Adrenal gland (tissue), 9 donors: ENCODE measurements at regions not wholly inside any gene's neighbourhood (a gene's known extent, or its start where the extent isn't known, plus 50 kb on each side); places are given as distances from the start of the nearest gene placed in this dataset.

Experiments used
- DNase-seq, 7 donors: peaks; one replicate each; pipeline ENCODE4 v3.0.0-alpha.2; 2019 to 2020
- H3K27ac ChIP-seq, 5 donors: fragments of 200-600 bp; sonication (generic) in 4 of 5; 1 replicate in 3 of 5; 2 replicates in 2 of 5; pipeline versions ENCODE4 v1.5.1 to v1.8.0; 2016 to 2020; ENCODE audit warnings: mild to moderate bottlenecking in 1 of 5
- H3K27me3 ChIP-seq: fragments of 200-600 bp; 2 replicates; pipeline ENCODE4 v1.8.0; 2021
- H3K36me3 ChIP-seq, 2 donors: fragments of 200-600 bp; replicated peaks in 1 of 2; 1 replicate in 1 of 2; 2 replicates in 1 of 2; pipeline versions ENCODE4 v1.5.1 to v1.8.0; 2018 to 2022
- H3K4me1 ChIP-seq, 2 donors: fragments of 200-600 bp; replicated peaks in 1 of 2; 1 replicate in 1 of 2; 2 replicates in 1 of 2; pipeline versions ENCODE4 v1.5.1 to v1.8.0; 2018 to 2021
- H3K4me3 ChIP-seq, 4 donors: fragments of 200-600 bp; sonication (generic) in 3 of 4; one replicate each; pipeline ENCODE4 v1.5.1; 2016 to 2018
- H3K9me3 ChIP-seq, 3 donors: fragments of 200-600 bp; sonication (generic) in 1 of 3; replicated peaks in 1 of 3; 1 replicate in 2 of 3; 2 replicates in 1 of 3; pipeline versions ENCODE4 v1.5.1 to v1.8.0; 2016 to 2021
- CTCF ChIP-seq, 6 experiments: fragments of 450-650 bp in 4 of 6; fragments of 200-600 bp in 2 of 6; sonication (generic) in 1 of 6; IDR thresholded peaks; 1 replicate in 5 of 6; 2 replicates in 1 of 6; pipeline versions ENCODE4 v1.5.1 to v1.8.0; 2016 to 2021; ENCODE audit warnings: antibody characterized with exemption in 6 of 6, mild to moderate bottlenecking in 2 of 6, moderate library complexity in 1 of 6
- POLR2A ChIP-seq, 2 donors: fragments of 450-650 bp; IDR thresholded peaks; one replicate each; pipeline ENCODE4 v1.6.1; 2017; ENCODE audit warnings: antibody characterized with exemption in 2 of 2, mild to moderate bottlenecking in 2 of 2, moderate library complexity in 1 of 2
- WGBS, 4 donors: extraction: QIAGEN DNeasy Blood & Tissue Kit in 2 of 4; methylation state at CpG; one replicate each; pipeline versions ENCODE4 v1.1.5 to v1.1.7; 2013 to 2017; 5-methylcytosine and 5-hydroxymethylcytosine counted together
- intact Hi-C, 2 donors: fragments of 100-400 bp; cut with DNase I; formaldehyde crosslinking; loops; one replicate each; pipeline versions ENCODE4 v1.14.1 to v1.15.0; 2022 to 2023
- donor health status: healthy with polysubstance abuse.
- donor health status: Bipolar disorder and iron deficiency.
- donor health status: DM: yes; HTN: yes; CAD: no.
- donor health status: DM: no; HTN: no; CAD: no.
- donor health status: DM: no; HTN: no; CAD: no.

- Histone ChIP-seq H3K36me3 (no peaks in the 10 kb centered on the region), H3K27ac (no peak overlapping the region), H3K27me3 (no peaks in the 10 kb centered on the region), H3K4me1 (no peaks in the 10 kb centered on the region), H3K4me3 (no peak overlapping the region), H3K9me3 (no peaks in the 10 kb centered on the region)
- DNase-seq = no peak
- intact Hi-C loops = no loop called here
- TF ChIP-seq CTCF (IDR thresholded peaks at IDR 0.05) = no peak
- TF ChIP-seq POLR2A (IDR thresholded peaks at IDR 0.05) = no peak
- 86 to 98% (median 91%) methylated on average over 1 of the region's 1 CpG for WGBS, 4 donors
Observed at GRCh38 chr9:23258569-23258968, 567.5 kb downstream of the ELAVL2 start.

GRCh38 chr9:23278561-23278960 is 547.5 kb downstream of the ELAVL2 start:
- no peaks in the 10 kb centered on the region for H3K27me3 ChIP-seq
- TF ChIP-seq CTCF (IDR thresholded peaks at IDR 0.05) = no peak
- TF ChIP-seq POLR2A (IDR thresholded peaks at IDR 0.05) = no peak
- H3K4me1 ChIP-seq = no peaks in the 10 kb centered on the region
- no peak overlapping the region for H3K27ac ChIP-seq
- no peak overlapping the region for H3K4me3 ChIP-seq
- intact Hi-C loops = no loop called here
- no peaks in the 10 kb centered on the region for H3K36me3 ChIP-seq
- peaks cover 0 to 1% (median 0%) of the 10 kb centered on the region in 3 donors for H3K9me3 ChIP-seq
- no peak for DNase-seq

- Histone ChIP-seq H3K27me3 (peaks cover 3% of the 10 kb centered on the region), H3K4me3 (no peak overlapping the region), H3K9me3 (no peaks in the 10 kb centered on the region), H3K27ac (no peak overlapping the region), H3K36me3 (no peaks in the 10 kb centered on the region), H3K4me1 (no peaks in the 10 kb centered on the region)
- 18 to 32% (median 25%) methylated on average over 1 of the region's 1 CpG for WGBS, 4 donors
- DNase-seq = no peak
- intact Hi-C loops = no loop called here
- TF ChIP-seq CTCF (IDR thresholded peaks at IDR 0.05) (no peak), POLR2A (IDR thresholded peaks at IDR 0.05) (no peak)
Observed at GRCh38 chr9:23287390-23287789, 538.6 kb downstream of the ELAVL2 start.

- Histone ChIP-seq H3K27ac (no peak overlapping the region), H3K27me3 (peaks cover 3% of the 10 kb centered on the region), H3K4me1 (no peaks in the 10 kb centered on the region), H3K4me3 (no peak overlapping the region), H3K36me3 (no peaks in the 10 kb centered on the region), H3K9me3 (peaks cover 0 to 5% (median 0%) of the 10 kb centered on the region in 3 donors)
- no peak for DNase-seq
- no peak for TF ChIP-seq POLR2A (IDR thresholded peaks at IDR 0.05)
- no peak for TF ChIP-seq CTCF (IDR thresholded peaks at IDR 0.05)
- 31 to 54% (median 46%) methylated on average over 4 of the region's 4 CpGs for WGBS, 4 donors
- intact Hi-C loops = no loop called here
Observed at GRCh38 chr9:23288545-23288944, 537.5 kb downstream of the ELAVL2 start.
